ENCODE measurements at regions not wholly inside any gene's neighbourhood (a gene's known extent, or its start where the extent isn't known, plus 50 kb on each side); places are given as distances from the start of the nearest gene placed in this dataset.
"Not testable (repeated sequence)": the region's sequence is repeated elsewhere in the genome, so short reads cannot be mapped to it uniquely, and the experiment has no call there.

DNA sequence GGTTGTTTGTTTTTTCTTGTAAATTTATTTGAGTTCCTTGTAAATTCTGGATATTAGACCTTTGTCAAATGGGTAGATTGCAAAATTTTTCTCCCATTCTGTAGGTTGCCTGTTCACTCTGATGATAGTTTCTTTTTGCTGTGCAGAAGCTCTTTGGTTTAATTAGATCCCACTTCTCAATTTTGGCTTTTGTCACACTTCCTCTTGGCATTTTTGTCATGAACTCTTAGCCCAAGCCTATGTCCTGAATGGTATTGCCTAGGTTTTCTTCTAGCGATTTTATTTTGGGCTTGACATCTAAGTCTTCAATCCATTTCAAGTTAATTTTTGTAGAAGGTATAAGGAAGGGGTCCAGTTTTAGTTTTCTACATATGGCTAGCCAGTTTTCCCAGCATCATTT is 82.8 kb upstream of the PHACTR1 start:
- DNase-seq: not testable (repeated sequence)

DNA sequence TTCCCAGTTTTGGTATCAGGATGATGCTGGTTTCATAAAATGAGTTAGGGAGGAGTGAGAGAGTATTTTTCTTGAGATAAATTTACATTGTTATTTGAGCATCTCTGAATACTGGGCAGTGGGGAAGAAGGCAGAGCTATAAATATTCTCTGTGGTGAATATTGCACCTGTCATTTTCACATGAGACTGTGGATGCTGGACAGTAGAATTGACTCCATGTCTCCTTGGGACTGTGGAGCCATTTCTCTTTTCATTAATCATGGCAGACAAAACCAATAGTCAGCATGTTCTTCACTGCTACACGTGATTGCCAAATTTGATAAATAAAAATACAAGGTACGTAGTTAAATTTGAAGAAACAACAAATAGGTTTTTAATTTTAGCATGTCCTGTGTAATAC is 81.2 kb upstream of the PHACTR1 start:
- DNase-seq: no peak

DNA sequence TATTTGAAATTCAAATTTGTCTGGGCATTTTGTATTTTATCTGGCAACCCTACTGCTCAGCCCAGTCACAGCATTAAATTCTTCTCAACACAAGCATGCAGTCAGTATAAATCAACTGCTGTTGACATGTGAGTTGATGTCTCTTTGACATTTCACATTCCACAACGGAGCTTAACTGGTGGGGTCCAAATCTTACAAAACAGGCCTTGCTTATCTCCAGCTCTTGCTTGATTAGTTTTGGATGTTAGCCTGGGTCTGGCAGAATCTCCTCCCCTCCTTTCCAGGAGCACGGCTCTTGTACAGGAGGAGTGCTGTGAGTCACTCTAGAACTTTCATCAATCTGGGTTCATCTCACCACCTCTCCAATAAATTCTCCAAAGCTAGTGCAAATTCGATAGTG is 80.8 kb upstream of the PHACTR1 start:
- DNase-seq: no peak

DNA sequence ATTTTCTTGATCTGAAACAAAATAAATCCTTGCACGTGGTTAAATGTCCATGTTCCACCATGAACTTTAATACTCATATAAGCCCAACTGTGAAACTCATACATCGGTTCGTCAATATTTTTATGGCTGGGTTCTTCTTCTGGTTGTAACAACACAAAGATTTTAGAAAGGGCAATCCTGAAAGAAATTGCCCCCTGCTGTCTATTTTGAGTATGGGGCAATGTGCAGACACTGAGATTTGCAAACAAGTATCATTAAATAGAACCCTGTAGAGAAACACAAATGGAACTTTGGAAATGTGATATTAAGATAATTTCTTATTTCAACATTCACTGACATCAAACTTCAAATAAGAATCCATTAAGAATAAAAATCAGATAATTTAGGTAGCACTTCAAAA is 80.2 kb upstream of the PHACTR1 start:
- no peak for DNase-seq

DNA sequence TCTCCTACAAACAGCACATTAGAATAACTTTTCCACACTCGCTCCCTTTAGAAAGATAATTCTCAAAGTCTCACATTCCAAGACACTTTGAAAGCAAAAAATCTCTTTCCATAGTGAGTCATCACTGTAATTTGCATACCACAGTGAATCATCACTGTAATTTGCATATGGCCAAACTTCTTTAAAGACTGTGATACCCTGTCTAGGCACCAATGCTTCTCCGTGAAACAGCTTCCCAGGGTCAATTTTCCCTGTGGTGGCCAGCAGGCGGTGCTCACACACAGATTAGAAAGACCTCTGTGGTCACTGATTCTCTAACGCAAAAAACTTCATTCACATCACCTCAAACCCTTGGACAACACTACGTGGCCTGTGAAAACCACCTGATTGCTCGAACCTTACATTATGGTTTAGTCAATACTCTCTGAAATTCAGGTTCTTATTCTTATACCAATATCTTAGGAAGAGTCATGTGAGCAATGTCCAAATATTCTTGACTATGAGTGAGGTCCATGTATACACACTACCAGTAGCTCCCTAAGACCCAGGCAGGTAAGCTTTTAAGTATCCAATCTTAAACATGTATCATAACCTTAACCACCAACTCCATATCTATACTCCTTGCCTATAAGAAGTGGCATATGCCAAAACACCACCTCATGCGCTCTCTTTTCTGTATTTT is 78.5 kb upstream of the PHACTR1 start:
- peak; percentile 48 to 78 (median 57) for DNase-seq

DNA sequence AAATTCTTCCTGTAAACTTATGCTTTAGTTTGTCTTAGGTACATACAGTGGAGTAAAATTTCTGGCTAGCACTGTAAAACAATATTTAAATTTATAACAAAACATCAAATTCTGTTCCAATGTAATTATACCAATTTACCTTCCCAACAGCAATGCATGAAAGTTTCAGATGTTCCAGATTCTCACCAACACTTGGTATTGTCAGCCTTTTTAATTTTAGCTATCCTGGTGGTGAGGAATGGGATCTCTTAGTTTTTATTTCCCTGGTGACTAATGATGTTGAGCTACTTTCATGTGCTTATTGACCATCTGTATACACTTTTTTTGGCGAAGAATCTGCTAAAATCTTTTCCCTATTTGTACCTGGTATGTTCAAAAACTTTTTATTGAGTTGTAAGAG is 76.1 kb upstream of the PHACTR1 start:
- DNase-seq: no peak

DNA sequence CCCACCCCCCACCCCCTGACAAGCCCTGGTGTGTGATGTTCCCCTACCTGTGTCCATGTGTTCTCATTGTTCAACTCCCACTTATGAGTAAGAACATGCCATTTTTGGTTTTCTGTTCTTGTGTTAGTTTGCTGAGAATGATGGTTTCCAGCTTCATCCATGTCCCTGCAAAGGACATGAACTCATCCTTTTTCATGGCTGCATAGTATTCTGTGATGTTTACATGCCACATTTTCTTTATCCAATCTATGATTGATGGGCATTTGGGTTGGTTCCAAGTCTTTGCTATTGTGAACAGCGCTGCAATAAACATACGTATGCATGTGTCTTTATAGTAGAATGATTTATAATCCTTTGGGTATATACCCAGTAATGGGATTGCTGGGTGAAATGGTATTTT is 74.8 kb upstream of the PHACTR1 start:
- not testable (repeated sequence) for DNase-seq

DNA sequence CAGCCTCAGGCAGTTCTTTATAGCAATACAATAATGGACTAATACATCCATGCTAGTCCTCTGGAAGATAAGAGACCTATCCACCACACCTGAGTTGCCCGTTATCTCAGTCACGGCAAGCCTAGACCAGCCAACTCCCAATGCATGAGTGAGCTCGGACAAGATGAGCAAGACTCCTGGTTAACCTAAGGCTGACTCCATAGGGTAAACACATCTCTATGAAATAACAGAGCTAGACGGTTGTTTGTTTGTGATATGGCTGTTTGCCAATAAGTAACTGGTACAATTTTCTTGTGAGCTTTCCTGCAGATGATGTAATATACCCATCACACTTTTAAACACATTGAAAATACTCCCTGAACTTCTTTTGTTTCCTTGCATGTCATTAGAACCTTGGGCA is 70.6 kb upstream of the PHACTR1 start:
- peak in 1 of 3 experiments; percentile 3 for DNase-seq

DNA sequence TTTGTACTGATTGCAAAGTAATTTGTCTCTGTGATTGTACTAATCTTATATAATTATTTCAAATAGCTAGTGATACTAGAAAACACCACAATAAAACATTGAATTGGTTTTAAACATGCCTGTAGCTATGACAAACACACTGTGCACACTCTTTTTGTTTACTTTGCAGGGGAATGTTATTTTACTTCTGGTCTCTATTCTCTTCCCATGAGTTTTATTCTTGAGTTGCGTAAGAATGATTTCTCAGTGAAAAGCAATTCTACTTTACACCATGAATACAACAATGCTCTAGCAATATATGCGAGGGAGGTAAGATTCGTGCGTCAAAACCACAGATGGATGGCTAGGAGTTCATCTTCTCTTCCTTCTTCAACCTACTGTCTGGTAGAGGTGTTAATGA is 68.4 kb upstream of the PHACTR1 start:
- no peak for DNase-seq

DNA sequence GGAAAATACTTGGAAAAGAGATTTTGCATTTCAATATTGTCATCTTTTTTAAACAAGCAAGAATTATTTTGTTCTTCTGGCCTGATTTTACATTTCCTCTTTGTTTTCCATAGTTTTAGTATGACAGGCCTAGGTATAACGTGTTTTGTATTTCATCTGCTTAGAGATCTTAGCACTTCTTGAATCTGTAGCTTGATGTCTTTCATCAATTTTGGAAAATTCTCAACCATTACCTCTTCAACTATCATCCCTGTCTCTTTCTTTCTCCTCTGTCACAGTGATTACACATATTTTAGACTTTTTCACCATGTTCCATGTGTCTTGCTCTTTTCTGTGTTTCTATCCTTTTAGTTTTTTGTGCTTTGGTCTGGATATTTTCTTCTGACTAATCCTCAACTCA is 67.2 kb upstream of the PHACTR1 start:
- no peak for DNase-seq

DNA sequence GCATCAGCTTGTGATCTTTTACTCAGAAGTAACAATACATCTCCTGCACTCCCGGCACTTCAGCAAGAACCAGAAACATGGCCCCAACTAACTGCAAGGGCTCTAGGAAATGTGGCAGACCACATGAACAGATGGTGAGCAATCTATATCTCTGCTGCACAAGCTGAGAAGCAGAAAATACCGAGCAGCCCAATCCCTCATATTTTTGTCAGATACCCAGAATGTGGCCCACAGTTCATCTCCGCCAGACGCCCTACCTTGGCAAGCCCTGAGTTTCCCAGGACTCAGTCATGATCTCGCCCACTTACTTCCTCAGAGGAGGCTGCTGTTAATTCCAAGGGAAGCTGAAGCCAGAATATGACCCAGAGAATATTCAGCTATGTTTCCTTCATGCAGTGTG is 63.1 kb upstream of the PHACTR1 start:
- no peak for DNase-seq

DNA sequence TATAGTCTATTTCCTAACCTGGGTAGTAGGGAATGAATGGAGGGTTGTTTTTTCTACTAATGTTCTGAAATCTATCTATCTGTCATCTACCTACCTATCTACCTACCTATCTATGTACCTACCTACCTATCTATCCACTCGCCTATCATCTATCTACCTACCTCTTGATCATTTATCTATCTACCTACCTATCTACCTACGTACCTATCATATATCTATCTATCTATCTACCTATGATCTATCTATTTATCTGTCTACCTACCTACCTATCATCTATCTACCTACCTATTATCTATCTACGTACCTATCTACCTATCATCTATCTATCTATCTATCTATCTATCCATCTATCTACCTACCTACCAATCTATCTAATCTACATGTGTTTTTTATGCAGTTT is 62.5 kb upstream of the PHACTR1 start:
- no peak for DNase-seq

DNA sequence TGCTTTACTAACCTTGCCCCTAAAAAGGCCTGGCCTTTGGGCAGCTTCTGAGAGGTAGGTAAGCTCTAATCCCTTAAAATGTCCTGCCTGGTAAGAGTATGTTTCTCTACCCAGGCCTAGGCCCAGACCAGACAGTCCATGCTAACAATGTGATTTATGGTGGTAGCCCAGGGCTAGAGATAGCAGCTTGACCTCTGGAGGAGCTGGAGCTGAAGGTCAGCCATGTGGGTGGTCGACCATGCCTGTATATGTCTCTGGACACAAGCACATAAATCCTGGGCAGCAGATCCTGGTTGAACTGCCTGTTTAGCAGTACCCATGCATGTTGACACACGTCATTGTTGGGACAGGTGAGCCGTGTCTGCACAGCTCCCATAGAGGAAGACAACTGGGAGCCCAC is 62.1 kb upstream of the PHACTR1 start:
- DNase-seq: no peak

DNA sequence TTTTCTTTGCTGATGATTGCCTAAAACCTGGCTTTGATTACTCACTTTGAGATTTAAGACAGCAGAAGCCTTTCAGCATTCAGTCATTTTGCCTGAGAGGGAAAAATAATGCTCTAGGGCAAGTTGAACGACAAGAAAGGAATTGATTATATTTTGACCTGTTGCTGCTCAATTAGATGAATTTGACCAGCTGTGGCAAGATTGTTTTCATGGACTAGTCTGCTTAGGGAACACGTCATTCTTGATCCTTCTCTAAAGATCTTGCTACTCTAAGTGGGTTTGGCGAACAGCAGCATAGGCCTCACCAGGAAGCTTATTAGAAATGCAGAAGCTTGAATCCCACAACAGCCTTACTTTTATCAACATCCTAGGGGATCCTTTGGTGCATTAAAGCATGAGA is 59.7 kb upstream of the PHACTR1 start:
- DNase-seq: peak in 1 of 3 experiments; percentile 3

DNA sequence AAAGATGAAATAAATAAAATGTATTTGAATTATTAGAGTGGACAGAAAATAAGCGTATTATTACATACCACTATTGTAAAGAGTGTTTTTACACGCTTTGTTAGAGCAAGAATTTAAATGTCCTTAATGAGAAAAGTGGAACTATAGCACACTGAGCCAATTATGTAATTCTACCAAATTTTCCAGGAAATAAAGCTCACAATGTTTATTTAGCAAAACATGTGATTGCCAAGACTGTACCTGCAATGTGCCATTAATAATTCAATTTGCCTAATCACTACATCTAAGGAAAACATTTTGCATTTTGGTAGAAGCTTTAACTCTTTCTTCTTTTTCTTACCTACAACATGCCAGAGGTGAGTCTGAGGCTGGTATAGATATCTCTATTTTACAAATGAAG is 58.7 kb upstream of the PHACTR1 start:
- peak in 1 of 3 experiments; percentile 2 for DNase-seq

DNA sequence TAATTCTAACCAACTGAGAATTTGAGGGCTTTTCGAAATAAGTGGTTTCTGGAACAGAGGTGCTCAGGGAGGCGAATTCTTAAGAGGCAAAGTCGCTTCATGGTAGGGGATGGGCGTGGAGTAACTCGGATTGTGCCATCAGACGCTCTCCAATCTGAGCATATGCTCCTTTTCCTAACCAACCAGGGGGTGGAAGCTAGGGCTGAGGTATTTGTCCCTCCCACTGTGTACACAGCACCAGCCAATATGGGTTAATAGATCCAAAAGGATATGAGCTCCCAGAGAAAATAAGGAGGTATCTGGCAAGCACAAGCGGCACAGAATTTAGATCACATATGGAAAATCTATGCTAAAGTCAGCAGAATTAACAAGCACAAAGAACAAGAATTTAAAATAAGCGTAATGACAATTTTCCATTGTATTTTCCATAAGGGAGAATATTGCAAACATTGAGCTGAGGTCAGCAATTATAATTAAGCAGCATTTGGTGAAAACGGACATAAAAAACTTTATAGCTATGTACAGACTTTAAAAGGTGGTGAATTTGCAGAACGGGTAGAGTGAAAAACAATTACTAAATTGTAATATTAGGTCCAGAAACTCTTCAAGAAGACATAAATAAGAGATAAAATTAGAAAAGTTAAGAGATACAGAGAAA is 55.0 kb upstream of the PHACTR1 start:
- DNase-seq: no peak
